ENCODE measurements at regions not wholly inside any gene's neighbourhood (a gene's known extent, or its start where the extent isn't known, plus 50 kb on each side); places are given as distances from the start of the nearest gene placed in this dataset.

DNA sequence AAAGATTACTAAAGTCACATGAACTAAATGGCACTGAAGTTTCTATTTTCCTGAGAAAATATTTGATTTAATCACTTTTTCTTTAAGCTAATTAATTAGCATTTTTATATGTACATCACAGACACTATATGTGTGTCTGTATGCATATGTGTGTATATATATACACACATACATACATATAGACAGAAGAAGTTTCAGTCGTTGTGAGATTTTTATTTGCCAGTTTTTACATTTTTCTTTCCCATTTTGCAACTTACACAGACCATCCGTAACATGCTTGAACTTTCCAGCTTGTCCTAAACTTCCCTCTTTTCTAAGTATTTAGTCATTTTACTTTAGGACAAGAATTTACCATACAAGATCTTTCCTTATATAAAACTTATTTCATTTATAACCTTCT, 299.1 kb downstream of the IPO8 start:
- TF ChIP-seq, protein P1, sequence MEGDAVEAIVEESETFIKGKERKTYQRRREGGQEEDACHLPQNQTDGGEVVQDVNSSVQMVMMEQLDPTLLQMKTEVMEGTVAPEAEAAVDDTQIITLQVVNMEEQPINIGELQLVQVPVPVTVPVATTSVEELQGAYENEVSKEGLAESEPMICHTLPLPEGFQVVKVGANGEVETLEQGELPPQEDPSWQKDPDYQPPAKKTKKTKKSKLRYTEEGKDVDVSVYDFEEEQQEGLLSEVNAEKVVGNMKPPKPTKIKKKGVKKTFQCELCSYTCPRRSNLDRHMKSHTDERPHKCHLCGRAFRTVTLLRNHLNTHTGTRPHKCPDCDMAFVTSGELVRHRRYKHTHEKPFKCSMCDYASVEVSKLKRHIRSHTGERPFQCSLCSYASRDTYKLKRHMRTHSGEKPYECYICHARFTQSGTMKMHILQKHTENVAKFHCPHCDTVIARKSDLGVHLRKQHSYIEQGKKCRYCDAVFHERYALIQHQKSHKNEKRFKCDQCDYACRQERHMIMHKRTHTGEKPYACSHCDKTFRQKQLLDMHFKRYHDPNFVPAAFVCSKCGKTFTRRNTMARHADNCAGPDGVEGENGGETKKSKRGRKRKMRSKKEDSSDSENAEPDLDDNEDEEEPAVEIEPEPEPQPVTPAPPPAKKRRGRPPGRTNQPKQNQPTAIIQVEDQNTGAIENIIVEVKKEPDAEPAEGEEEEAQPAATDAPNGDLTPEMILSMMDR (IDR thresholded peaks at IDR 0.05; ENCODE audit: extremely low read depth, missing control alignments): no peak
- no peak for DNase-seq (ENCODE audit: low spot score)

DNA sequence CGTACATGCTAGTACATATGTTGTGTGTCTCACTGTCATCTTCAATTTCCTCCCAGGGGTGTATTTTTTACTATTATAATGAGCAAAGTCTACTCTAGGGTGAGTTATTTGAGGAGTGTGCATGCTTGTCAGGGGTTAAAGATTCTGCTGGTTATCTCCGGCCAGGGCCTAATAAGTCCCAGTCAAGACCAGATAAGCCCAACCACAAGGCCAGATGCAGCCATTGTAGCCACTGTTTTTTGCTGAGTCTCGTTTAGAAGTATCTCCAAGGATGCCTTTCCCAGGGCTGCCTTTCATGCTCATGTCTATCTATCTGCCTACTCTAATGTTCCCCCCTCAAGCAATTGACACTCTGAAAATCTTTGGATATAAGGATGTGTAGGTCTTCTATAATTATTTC, 300.5 kb downstream of the IPO8 start:
- TF ChIP-seq, protein P1 (IDR thresholded peaks at IDR 0.05; ENCODE audit: extremely low read depth, missing control alignments): no peak
- DNase-seq (ENCODE audit: low spot score): no peak

- DNase-seq (ENCODE audit: low spot score): no peak
- TF ChIP-seq, protein P1 (IDR thresholded peaks at IDR 0.05; ENCODE audit: extremely low read depth, missing control alignments): no peak
These were observed 303.8 kb downstream of the IPO8 start for GRCh38 chr12:30391766-30392366.

DNA sequence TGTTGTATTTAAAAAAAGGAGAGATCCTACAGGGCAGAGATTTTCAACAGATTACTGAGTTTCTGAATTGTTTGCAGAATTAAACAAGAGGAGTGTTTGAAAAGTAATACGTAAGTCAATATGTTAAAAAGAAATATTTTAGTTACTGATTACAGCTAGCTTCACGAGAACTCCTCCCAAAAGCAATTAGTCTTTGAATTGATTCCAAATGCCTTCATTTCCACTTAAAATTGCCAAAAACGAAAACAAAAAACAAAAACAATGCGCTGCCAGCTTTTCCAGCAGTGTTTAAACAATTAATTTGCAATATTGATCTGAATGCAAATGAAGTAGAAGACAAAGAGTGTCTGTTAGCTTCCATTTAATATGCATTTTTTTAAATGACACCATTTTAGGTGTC, 310.0 kb downstream of the IPO8 start:
- no peak for DNase-seq (ENCODE audit: low spot score)
- TF ChIP-seq, protein P1 (IDR thresholded peaks at IDR 0.05; ENCODE audit: extremely low read depth, missing control alignments): no peak

- DNase-seq (ENCODE audit: low spot score): no peak
- TF ChIP-seq, protein P1 (IDR thresholded peaks at IDR 0.05; ENCODE audit: extremely low read depth, missing control alignments): no peak
These were observed 310.7 kb downstream of the IPO8 start for GRCh38 chr12:30384976-30385375.

DNA sequence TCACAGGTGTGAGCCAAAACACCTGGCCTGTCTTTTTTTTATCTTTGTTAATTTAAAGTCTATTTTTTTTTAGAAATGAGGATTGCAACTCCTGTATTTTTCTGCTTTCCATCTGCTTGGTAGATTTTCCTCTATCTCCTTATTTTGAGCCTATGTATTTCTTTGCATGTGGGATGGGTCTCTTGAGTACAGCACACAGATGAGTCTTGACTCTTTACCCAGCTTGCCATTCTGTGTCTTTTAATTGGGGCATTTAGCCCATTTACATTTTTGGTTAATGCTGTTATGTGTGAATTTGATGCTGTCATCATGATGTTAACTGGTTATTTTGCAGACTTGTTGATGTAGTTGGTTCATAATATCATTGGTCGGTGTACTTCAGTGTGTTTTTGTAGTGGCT, 317.4 kb downstream of the IPO8 start:
- TF ChIP-seq, protein P1 (IDR thresholded peaks at IDR 0.05; ENCODE audit: extremely low read depth, missing control alignments): no peak
- DNase-seq (ENCODE audit: low spot score): no peak

- TF ChIP-seq, protein P1 (IDR thresholded peaks at IDR 0.05; ENCODE audit: extremely low read depth, missing control alignments): no peak
- DNase-seq (ENCODE audit: low spot score): no peak
These were observed 330.8 kb downstream of the IPO8 start for GRCh38 chr12:30364822-30365221.

All from GM20000 (cell line).